ENCODE measurements at regions not wholly inside any gene's neighbourhood (a gene's known extent, or its start where the extent isn't known, plus 50 kb on each side); places are given as distances from the start of the nearest gene placed in this dataset.

- TF ChIP-seq, protein P1, sequence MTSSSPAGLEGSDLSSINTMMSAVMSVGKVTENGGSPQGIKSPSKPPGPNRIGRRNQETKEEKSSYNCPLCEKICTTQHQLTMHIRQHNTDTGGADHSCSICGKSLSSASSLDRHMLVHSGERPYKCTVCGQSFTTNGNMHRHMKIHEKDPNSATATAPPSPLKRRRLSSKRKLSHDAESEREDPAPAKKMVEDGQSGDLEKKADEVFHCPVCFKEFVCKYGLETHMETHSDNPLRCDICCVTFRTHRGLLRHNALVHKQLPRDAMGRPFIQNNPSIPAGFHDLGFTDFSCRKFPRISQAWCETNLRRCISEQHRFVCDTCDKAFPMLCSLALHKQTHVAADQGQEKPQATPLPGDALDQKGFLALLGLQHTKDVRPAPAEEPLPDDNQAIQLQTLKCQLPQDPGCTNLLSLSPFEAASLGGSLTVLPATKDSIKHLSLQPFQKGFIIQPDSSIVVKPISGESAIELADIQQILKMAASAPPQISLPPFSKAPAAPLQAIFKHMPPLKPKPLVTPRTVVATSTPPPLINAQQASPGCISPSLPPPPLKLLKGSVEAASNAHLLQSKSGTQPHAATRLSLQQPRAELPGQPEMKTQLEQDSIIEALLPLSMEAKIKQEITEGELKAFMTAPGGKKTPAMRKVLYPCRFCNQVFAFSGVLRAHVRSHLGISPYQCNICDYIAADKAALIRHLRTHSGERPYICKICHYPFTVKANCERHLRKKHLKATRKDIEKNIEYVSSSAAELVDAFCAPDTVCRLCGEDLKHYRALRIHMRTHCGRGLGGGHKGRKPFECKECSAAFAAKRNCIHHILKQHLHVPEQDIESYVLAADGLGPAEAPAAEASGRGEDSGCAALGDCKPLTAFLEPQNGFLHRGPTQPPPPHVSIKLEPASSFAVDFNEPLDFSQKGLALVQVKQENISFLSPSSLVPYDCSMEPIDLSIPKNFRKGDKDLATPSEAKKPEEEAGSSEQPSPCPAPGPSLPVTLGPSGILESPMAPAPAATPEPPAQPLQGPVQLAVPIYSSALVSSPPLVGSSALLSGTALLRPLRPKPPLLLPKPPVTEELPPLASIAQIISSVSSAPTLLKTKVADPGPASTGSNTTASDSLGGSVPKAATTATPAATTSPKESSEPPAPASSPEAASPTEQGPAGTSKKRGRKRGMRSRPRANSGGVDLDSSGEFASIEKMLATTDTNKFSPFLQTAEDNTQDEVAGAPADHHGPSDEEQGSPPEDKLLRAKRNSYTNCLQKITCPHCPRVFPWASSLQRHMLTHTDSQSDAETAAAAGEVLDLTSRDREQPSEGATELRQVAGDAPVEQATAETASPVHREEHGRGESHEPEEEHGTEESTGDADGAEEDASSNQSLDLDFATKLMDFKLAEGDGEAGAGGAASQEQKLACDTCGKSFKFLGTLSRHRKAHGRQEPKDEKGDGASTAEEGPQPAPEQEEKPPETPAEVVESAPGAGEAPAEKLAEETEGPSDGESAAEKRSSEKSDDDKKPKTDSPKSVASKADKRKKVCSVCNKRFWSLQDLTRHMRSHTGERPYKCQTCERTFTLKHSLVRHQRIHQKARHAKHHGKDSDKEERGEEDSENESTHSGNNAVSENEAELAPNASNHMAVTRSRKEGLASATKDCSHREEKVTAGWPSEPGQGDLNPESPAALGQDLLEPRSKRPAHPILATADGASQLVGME (CRISPR knock-in tag; IDR thresholded peaks at IDR 0.05), result no peak
- TF ChIP-seq E2F5 (CRISPR knock-in tag; IDR thresholded peaks at IDR 0.05) (no peak), ETV6 (IDR thresholded peaks at IDR 0.05; ENCODE audit: borderline replicate concordance in 1 of 2, low read depth in 2 of 2, low read length in 1 of 2) (no peak), ETV6 (CRISPR knock-in tag; IDR thresholded peaks at IDR 0.05; ENCODE audit: borderline replicate concordance) (no peak), ILF3 (IDR thresholded peaks at IDR 0.05; ENCODE audit: borderline replicate concordance) (no peak), U2AF1 (optimal IDR thresholded peaks at IDR 0.05; ENCODE audit: low read depth, low read length) (no peak), ELF2 (CRISPR knock-in tag; IDR thresholded peaks at IDR 0.05) (no peak), L3MBTL2 (IDR thresholded peaks at IDR 0.05) (0 out of 2 replicates have a peak, but pooled peaks have one; percentile 21), MYC (IDR thresholded peaks at IDR 0.05; ENCODE audit: low read depth, low read length) (no peak), MYC (CRISPR knock-in tag; IDR thresholded peaks at IDR 0.05; ENCODE audit: borderline replicate concordance, low read depth) (no peak), TAF1 (IDR thresholded peaks at IDR 0.05; ENCODE audit: control insufficient read depth, extremely low read depth, insufficient read depth, low read length, severe bottlenecking) (no peak), GATA2 (CRISPR knock-in tag; IDR thresholded peaks at IDR 0.05) (peak; percentile 20; the same call in 1 of the 2 replicates), GTF2F1 (IDR thresholded peaks at IDR 0.05; ENCODE audit: low read depth, low read length) (no peak), ZNF584 (CRISPR knock-in tag; IDR thresholded peaks at IDR 0.05; ENCODE audit: low read depth) (no peak), ZNF589 (CRISPR knock-in tag; IDR thresholded peaks at IDR 0.05; ENCODE audit: low read depth) (0 out of 2 replicates have a peak, but pooled peaks have one; percentile 42), ZEB2 (IDR thresholded peaks at IDR 0.05) (no peak), CEBPG (CRISPR knock-in tag; IDR thresholded peaks at IDR 0.05) (no peak), CEBPG (tag; conservative IDR thresholded peaks at IDR 0.05 in 1 of 2, IDR thresholded peaks at IDR 0.05 in 1 of 2) (no peak), RCOR1 (IDR thresholded peaks at IDR 0.05; ENCODE audit: borderline replicate concordance in 1 of 2, low read depth in 2 of 2, low read length in 2 of 2) (no peak), CTCFL (IDR thresholded peaks at IDR 0.05; ENCODE audit: borderline replicate concordance, insufficient read depth, low read depth, low read length, poor library complexity, severe bottlenecking) (no peak)
Observed at GRCh38 chr5:82538339-82539034, 260.3 kb upstream of the RPS23 start (continued).
